RWPE2 (cell line): ENCODE measurements at regions not wholly inside any gene's neighbourhood (a gene's known extent, or its start where the extent isn't known, plus 50 kb on each side); places are given as distances from the start of the nearest gene placed in this dataset.

Experiments
- ATAC-seq: fragments of 200-7000 bp; cut with Tn5 transposase; 3 replicates; pipeline ENCODE4 v1.9.1; 2021; ENCODE audit warnings: low read depth
- DNase-seq: peaks from one replicate; pipeline ENCODE4 v3.0.0-alpha.2; 2020; ENCODE audit warnings: low spot score
- H3K27ac ChIP-seq: fragments of 450-650 bp; 2 replicates; pipeline ENCODE4 v1.5.1; 2017; ENCODE audit warnings: mild to moderate bottlenecking; ENCODE audit not compliant: poor library complexity, severe bottlenecking
- H3K27me3 ChIP-seq: fragments of 250-450 bp; sonication (Bioruptor Pico); 2 replicates; pipeline ENCODE4 v1.5.1; 2021; ENCODE audit warnings: mild to moderate bottlenecking, moderate library complexity; ENCODE audit not compliant: insufficient read depth, poor library complexity, severe bottlenecking
- H3K36me3 ChIP-seq: fragments of 250-450 bp; sonication (Bioruptor Pico); 2 replicates; pipeline ENCODE4 v1.5.1; 2020; ENCODE audit warnings: low read depth, mild to moderate bottlenecking, moderate library complexity
- H3K4me1 ChIP-seq: fragments of 250-450 bp; sonication (Bioruptor Pico); 2 replicates; pipeline ENCODE4 v1.5.1; 2021; ENCODE audit warnings: mild to moderate bottlenecking, moderate library complexity; ENCODE audit not compliant: insufficient read depth, poor library complexity, severe bottlenecking
- H3K4me3 ChIP-seq: fragments of 250-450 bp; sonication (Bioruptor Pico); 2 replicates; pipeline ENCODE4 v1.5.1; 2021; ENCODE audit warnings: mild to moderate bottlenecking, moderate library complexity; ENCODE audit not compliant: severe bottlenecking
- H3K9me3 ChIP-seq: fragments of 250-450 bp; sonication (Bioruptor Pico); 2 replicates; pipeline ENCODE4 v1.5.1; 2021; ENCODE audit warnings: mild to moderate bottlenecking, moderate library complexity; ENCODE audit not compliant: severe bottlenecking
- CTCF ChIP-seq: fragments of 450-650 bp; IDR thresholded peaks from one replicate; pipeline ENCODE4 v1.5.1; 2017; ENCODE audit warnings: mild to moderate bottlenecking, moderate library complexity; ENCODE audit not compliant: poor library complexity, severe bottlenecking

GRCh38 chr13:64917566-64917965 lies 2312.6 kb downstream of the PCDH9 start:
- Histone ChIP-seq H3K4me1 (peaks cover under 1% of the 10 kb centered on the region), H3K4me3 (no peak overlapping the region), H3K36me3 (no peaks in the 10 kb centered on the region), H3K27me3 (no peaks in the 10 kb centered on the region), H3K9me3 (no peaks in the 10 kb centered on the region), H3K27ac (no peak overlapping the region)
- ATAC-seq = no peak
- TF ChIP-seq CTCF = no peak
- DNase-seq = no peak

GRCh38 chr13:64912141-64912540 lies 2318.0 kb downstream of the PCDH9 start:
- DNase-seq (no peak), ATAC-seq (peak; percentile 81)
- H3K36me3 ChIP-seq = no peaks in the 10 kb centered on the region
- peaks cover 8% of the 10 kb centered on the region for H3K4me1 ChIP-seq
- H3K27ac ChIP-seq = peak overlapping the region; percentile 39
- no peaks in the 10 kb centered on the region for H3K27me3 ChIP-seq
- TF ChIP-seq CTCF = no peak
- no peak overlapping the region for H3K4me3 ChIP-seq
- H3K9me3 ChIP-seq = no peaks in the 10 kb centered on the region

GRCh38 chr13:64910096-64910495 lies 2320.0 kb downstream of the PCDH9 start:
- Histone ChIP-seq H3K36me3 (no peaks in the 10 kb centered on the region), H3K27me3 (no peaks in the 10 kb centered on the region), H3K4me3 (no peak overlapping the region), H3K9me3 (no peaks in the 10 kb centered on the region), H3K4me1 (peaks cover 8% of the 10 kb centered on the region), H3K27ac (no peak overlapping the region)
- ATAC-seq (no peak), DNase-seq (no peak)
- TF ChIP-seq CTCF = no peak

GRCh38 chr13:64909184-64909583 lies 2321.0 kb downstream of the PCDH9 start:
- H3K36me3 ChIP-seq = no peaks in the 10 kb centered on the region
- H3K27ac ChIP-seq = no peak overlapping the region
- DNase-seq = no peak
- H3K27me3 ChIP-seq = no peaks in the 10 kb centered on the region
- ATAC-seq = no peak
- H3K4me1 ChIP-seq = peaks cover 8% of the 10 kb centered on the region
- H3K9me3 ChIP-seq = no peaks in the 10 kb centered on the region
- TF ChIP-seq CTCF = no peak
- H3K4me3 ChIP-seq = no peak overlapping the region

GRCh38 chr13:64900039-64900438 lies 2330.1 kb downstream of the PCDH9 start:
- Histone ChIP-seq H3K4me3 (no peak overlapping the region), H3K27ac (no peak overlapping the region), H3K9me3 (no peaks in the 10 kb centered on the region), H3K27me3 (no peaks in the 10 kb centered on the region), H3K36me3 (no peaks in the 10 kb centered on the region; the same call in 1 of the 2 replicates), H3K4me1 (no peaks in the 10 kb centered on the region)
- ATAC-seq (no peak), DNase-seq (no peak)
- TF ChIP-seq CTCF = no peak
